ENCODE measurements at regions not wholly inside any gene's neighbourhood (a gene's known extent, or its start where the extent isn't known, plus 50 kb on each side); places are given as distances from the start of the nearest gene placed in this dataset.

DNA sequence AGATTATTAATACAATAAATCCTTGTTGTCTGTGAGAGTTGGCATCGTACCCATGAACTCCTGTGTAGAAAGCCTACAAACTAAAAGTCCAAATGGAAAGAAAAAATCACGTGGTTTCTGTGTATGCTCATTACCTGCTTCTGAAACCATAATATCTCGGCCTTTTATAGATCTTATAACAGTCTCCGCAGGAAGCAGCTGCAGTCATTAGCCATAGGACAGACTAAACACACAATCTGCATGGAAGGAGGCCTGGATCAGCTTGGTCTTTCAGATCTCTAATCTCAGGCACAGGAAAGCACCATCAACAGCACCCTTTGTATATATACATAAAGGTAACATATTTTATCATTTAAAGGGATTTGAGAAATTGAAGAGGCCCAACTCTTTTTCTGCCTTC lies 508.9 kb upstream of the TCF4 start:
- no peaks in the 10 kb centered on the region; the same call in 1 of the 2 replicates for H3K9me2 ChIP-seq (replicated peaks; ENCODE audit: insufficient read depth, low read length)
- H2AFZ ChIP-seq (ENCODE audit: low read length), result no peak overlapping the region
- no peaks in the 10 kb centered on the region for H3K36me3 ChIP-seq (replicated peaks; ENCODE audit: insufficient read depth, low read length)
- no peak for DNase-seq
- no peak overlapping the region for H3K9ac ChIP-seq (ENCODE audit: low read length)
- no peak overlapping the region for H3K4me2 ChIP-seq (ENCODE audit: low read depth, low read length)
- H3K27ac ChIP-seq (ENCODE audit: low read length), result no peak overlapping the region
- no peaks in the 10 kb centered on the region for H3K79me2 ChIP-seq (ENCODE audit: low read length)
- no peaks in the 10 kb centered on the region for H4K20me1 ChIP-seq (ENCODE audit: insufficient read depth, low read length)
- TF ChIP-seq EZH2 (optimal IDR thresholded peaks at IDR 0.05; ENCODE audit: low read depth, low read length) (no peak), EZH2phosphoT487 (IDR thresholded peaks at IDR 0.05; ENCODE audit: low read length) (no peak)
- TF ChIP-seq, protein P1, sequence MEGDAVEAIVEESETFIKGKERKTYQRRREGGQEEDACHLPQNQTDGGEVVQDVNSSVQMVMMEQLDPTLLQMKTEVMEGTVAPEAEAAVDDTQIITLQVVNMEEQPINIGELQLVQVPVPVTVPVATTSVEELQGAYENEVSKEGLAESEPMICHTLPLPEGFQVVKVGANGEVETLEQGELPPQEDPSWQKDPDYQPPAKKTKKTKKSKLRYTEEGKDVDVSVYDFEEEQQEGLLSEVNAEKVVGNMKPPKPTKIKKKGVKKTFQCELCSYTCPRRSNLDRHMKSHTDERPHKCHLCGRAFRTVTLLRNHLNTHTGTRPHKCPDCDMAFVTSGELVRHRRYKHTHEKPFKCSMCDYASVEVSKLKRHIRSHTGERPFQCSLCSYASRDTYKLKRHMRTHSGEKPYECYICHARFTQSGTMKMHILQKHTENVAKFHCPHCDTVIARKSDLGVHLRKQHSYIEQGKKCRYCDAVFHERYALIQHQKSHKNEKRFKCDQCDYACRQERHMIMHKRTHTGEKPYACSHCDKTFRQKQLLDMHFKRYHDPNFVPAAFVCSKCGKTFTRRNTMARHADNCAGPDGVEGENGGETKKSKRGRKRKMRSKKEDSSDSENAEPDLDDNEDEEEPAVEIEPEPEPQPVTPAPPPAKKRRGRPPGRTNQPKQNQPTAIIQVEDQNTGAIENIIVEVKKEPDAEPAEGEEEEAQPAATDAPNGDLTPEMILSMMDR (IDR thresholded peaks at IDR 0.05; ENCODE audit: low read length), result no peak
- H3F3A ChIP-seq (ENCODE audit: insufficient read depth, low read length), result no peaks in the 10 kb centered on the region
- H3K4me1 ChIP-seq (ENCODE audit: low read length), result no peaks in the 10 kb centered on the region
- H3K27me3 ChIP-seq (replicated peaks; ENCODE audit: insufficient read depth, low read length), result no peaks in the 10 kb centered on the region
- H3K9me3 ChIP-seq (replicated peaks; ENCODE audit: insufficient read depth, low read length), result no peaks in the 10 kb centered on the region
- no peak overlapping the region for H3K4me3 ChIP-seq (ENCODE audit: low read length)

DNA sequence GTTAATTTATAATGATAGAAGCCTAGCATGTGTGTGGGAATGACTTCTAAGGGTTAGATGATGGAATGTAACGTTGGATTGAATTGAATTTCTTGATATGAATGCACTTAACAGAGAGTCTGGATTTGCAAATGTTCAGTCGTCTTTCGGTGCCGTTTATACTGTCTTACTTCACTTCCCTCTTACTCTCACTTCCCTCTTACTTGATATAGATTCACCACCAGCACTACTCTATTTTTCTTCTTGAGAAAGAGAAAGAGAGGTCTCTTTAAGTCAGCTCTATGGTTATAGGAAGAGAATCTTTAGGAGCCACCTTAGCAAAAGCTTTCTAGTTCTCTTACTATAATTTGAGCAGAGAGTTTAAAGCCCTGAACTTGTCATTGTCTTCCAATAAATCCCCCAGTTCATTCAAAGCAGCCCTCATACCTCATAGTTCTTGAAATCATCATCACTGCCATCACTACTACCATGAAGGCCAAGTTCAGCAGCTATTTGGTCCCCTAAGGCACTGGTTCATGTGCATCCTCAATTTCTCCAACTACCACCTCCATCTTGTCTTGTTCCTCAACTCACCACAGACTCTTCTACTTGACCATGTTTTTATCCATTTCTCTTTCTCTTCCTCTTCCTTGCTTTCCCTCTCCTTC lies 501.7 kb upstream of the TCF4 start:
- Histone ChIP-seq H3K9me3 (replicated peaks; ENCODE audit: insufficient read depth, low read length) (no peaks in the 10 kb centered on the region; the same call in 1 of the 2 replicates), H4K20me1 (ENCODE audit: insufficient read depth, low read length) (no peaks in the 10 kb centered on the region), H3F3A (ENCODE audit: insufficient read depth, low read length) (no peaks in the 10 kb centered on the region), H3K79me2 (ENCODE audit: low read length) (no peaks in the 10 kb centered on the region), H3K4me3 (ENCODE audit: low read length) (no peak overlapping the region), H3K9me2 (replicated peaks; ENCODE audit: insufficient read depth, low read length) (no peaks in the 10 kb centered on the region; the same call in 1 of the 2 replicates), H3K4me1 (ENCODE audit: low read length) (no peaks in the 10 kb centered on the region), H3K27me3 (replicated peaks; ENCODE audit: insufficient read depth, low read length) (no peaks in the 10 kb centered on the region), H3K4me2 (ENCODE audit: low read depth, low read length) (no peak overlapping the region), H3K27ac (ENCODE audit: low read length) (no peak overlapping the region), H3K9ac (ENCODE audit: low read length) (no peak overlapping the region), H2AFZ (ENCODE audit: low read length) (no peak overlapping the region), H3K36me3 (replicated peaks; ENCODE audit: insufficient read depth, low read length) (no peaks in the 10 kb centered on the region)
- TF ChIP-seq EZH2 (optimal IDR thresholded peaks at IDR 0.05; ENCODE audit: low read depth, low read length), result no peak
- TF ChIP-seq, protein P1 (IDR thresholded peaks at IDR 0.05; ENCODE audit: low read length), result no peak
- no peak for DNase-seq

DNA sequence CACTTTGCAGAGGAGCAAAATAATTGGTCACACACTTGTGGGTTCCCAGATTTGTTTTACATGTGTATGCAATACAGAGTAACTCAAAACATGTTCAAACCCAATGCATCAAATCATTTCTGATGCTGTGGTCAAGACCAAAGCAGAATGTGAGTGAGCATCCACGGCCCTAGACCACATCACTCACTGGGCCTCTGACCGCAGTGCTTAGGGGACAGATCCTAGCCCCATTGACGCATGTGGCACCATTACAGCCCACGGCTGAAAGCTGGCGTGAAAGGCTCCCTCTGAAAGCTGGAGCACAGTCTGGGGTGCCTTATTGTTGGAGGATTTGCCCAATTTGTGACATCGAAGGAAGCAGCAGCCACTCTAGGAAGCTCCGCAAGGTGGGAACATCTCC lies 498.8 kb upstream of the TCF4 start:
- no peaks in the 10 kb centered on the region for H4K20me1 ChIP-seq (ENCODE audit: insufficient read depth, low read length)
- no peaks in the 10 kb centered on the region for H3K36me3 ChIP-seq (replicated peaks; ENCODE audit: insufficient read depth, low read length)
- DNase-seq, result no peak
- no peak overlapping the region for H3K9ac ChIP-seq (ENCODE audit: low read length)
- H3F3A ChIP-seq (ENCODE audit: insufficient read depth, low read length), result no peaks in the 10 kb centered on the region
- H3K79me2 ChIP-seq (ENCODE audit: low read length), result no peaks in the 10 kb centered on the region
- H2AFZ ChIP-seq (ENCODE audit: low read length), result no peak overlapping the region
- H3K27me3 ChIP-seq (replicated peaks; ENCODE audit: insufficient read depth, low read length), result no peaks in the 10 kb centered on the region
- H3K27ac ChIP-seq (ENCODE audit: low read length), result no peak overlapping the region
- no peak for TF ChIP-seq EZH2 (optimal IDR thresholded peaks at IDR 0.05; ENCODE audit: low read depth, low read length)
- TF ChIP-seq, protein P1 (IDR thresholded peaks at IDR 0.05; ENCODE audit: low read length), result no peak
- no peak for TF ChIP-seq EZH2phosphoT487 (IDR thresholded peaks at IDR 0.05; ENCODE audit: low read length)
- no peak overlapping the region for H3K4me2 ChIP-seq (ENCODE audit: low read depth, low read length)
- no peaks in the 10 kb centered on the region for H3K4me1 ChIP-seq (ENCODE audit: low read length)
- H3K4me3 ChIP-seq (ENCODE audit: low read length), result no peak overlapping the region
- no peaks in the 10 kb centered on the region; the same call in 1 of the 2 replicates for H3K9me3 ChIP-seq (replicated peaks; ENCODE audit: insufficient read depth, low read length)
- H3K9me2 ChIP-seq (replicated peaks; ENCODE audit: insufficient read depth, low read length), result no peaks in the 10 kb centered on the region

All from MM.1S (cell line).